ENCODE measurements at regions not wholly inside any gene's neighbourhood (a gene's known extent, or its start where the extent isn't known, plus 50 kb on each side); places are given as distances from the start of the nearest gene placed in this dataset.
"Not testable (repeated sequence)": the region's sequence is repeated elsewhere in the genome, so short reads cannot be mapped to it uniquely, and the experiment has no call there.

- no peak for DNase-seq
These were observed 122.3 kb upstream of the TMEM164 start for GRCh38 chrX:109880629-109881028.

- no peak for DNase-seq
These were observed 116.7 kb upstream of the TMEM164 start for GRCh38 chrX:109886122-109886761.

GRCh38 chrX:109889289-109890006 lies 113.5 kb upstream of the TMEM164 start:
- no peak for DNase-seq

- DNase-seq: no peak
These were observed 112.6 kb upstream of the TMEM164 start for GRCh38 chrX:109890300-109890699.

GRCh38 chrX:109890910-109891502 lies 111.9 kb upstream of the TMEM164 start:
- DNase-seq: no peak

GRCh38 chrX:109896024-109896423 lies 106.9 kb upstream of the TMEM164 start:
- DNase-seq: not testable (repeated sequence)

- DNase-seq: no peak
These were observed 100.2 kb upstream of the TMEM164 start for GRCh38 chrX:109902665-109903064.

- DNase-seq: no peak
These were observed 91.9 kb upstream of the TMEM164 start for GRCh38 chrX:109911046-109911445.

- DNase-seq: not testable (repeated sequence)
These were observed 89.9 kb upstream of the TMEM164 start for GRCh38 chrX:109912993-109913392.

- DNase-seq: no peak
These were observed 88.6 kb upstream of the TMEM164 start for GRCh38 chrX:109914114-109914849.

GRCh38 chrX:109918753-109919152 lies 84.2 kb upstream of the TMEM164 start:
- no peak for DNase-seq

- no peak for DNase-seq
These were observed 82.6 kb upstream of the TMEM164 start for GRCh38 chrX:109920325-109920724.

- DNase-seq: no peak
These were observed 82.0 kb upstream of the TMEM164 start for GRCh38 chrX:109920868-109921267.

- DNase-seq: no peak
These were observed 80.7 kb upstream of the TMEM164 start for GRCh38 chrX:109922190-109922589.

- DNase-seq: not testable (repeated sequence)
These were observed 77.9 kb upstream of the TMEM164 start for GRCh38 chrX:109925003-109925402.

GRCh38 chrX:109925656-109926055 lies 77.3 kb upstream of the TMEM164 start:
- no peak for DNase-seq

GRCh38 chrX:109926118-109926517 lies 76.8 kb upstream of the TMEM164 start:
- DNase-seq: no peak

- DNase-seq: no peak
These were observed 75.9 kb upstream of the TMEM164 start for GRCh38 chrX:109926743-109927662.

GRCh38 chrX:109927663-109928273 lies 75.1 kb upstream of the TMEM164 start:
- DNase-seq: no peak

GRCh38 chrX:109928596-109929335 lies 74.1 kb upstream of the TMEM164 start:
- DNase-seq: no peak

GRCh38 chrX:109931677-109932076 lies 71.2 kb upstream of the TMEM164 start:
- no peak for DNase-seq
